ENCODE measurements at regions not wholly inside any gene's neighbourhood (a gene's known extent, or its start where the extent isn't known, plus 50 kb on each side); places are given as distances from the start of the nearest gene placed in this dataset.

DNA sequence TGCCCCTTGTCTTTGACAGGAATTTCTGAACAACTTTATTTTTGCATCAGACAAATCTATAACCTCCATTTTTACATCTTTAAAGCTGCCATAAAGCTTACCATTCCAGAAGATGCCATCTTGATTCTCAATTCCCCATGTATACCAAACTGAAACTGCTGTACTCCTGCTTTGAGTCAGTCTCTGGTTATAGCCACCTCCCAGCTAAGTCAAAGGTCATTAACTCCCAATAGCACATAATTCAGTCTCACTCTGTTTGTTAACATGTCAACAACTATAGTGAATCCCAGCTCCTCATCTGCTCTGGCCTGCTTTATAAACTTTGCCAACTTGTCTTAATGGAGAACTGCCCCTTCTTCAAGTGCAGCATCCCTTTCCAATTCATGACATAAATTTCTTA is 343.6 kb downstream of the FRK start:
- ATAC-seq: no peak

- ATAC-seq: no peak
These were observed 348.3 kb downstream of the FRK start for GRCh38 chr6:115712291-115712961.

DNA sequence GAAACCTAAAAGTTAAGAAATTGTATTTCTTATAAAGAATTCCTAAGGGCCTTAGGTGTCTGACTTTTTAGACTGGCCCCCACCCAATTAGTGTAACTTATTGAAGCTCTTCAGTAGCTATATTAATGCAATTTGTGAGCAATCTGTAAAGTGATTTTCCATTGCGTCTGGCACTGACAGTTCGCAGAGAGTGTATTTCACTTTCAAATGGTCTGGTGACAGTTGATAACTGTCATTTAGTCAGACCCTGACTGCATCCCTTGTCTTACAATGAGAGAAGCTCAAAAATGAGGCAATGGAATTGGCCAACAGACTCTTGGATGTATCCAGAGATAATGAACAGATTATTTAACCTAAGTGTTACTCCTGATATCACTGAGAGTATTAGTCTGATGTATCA is 351.8 kb downstream of the FRK start:
- ATAC-seq: no peak

DNA sequence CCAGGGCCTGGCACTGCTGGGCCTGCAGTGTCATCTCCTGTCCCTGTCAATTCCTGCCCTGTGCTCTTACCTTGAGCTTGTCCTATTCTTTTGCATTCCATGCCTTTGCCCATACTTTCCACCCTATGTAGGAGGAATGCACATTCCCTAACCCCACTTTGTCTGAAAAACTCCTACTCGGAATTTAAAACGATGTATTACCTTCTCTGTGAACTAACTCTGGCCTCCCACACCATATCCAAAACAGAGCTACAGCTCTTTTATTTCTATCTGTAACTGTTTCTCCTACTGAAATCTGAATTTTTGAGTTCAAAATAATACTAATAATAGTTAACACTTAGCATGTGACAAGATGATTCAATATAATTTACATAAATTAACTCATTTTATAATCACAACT is 353.7 kb downstream of the FRK start:
- no peak for ATAC-seq

DNA sequence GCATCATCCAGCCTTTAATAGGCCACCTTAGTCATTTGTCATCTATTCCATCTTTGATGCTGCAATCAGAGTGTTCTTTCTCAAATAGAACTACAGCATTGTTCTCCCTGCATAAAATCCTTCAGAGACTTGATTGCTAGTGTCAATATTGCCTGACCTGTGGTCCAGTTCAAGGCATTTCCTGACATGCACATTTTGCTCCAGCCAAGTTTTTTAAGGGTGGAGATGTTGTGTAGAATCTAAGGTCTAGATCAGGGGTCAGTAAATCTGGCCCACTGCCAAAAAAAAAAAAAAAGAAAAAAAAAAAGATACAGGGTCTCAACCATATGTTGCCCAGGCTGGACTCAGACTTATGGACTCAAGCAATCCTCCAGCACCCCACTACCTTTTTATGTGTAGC is 354.4 kb downstream of the FRK start:
- ATAC-seq: no peak

DNA sequence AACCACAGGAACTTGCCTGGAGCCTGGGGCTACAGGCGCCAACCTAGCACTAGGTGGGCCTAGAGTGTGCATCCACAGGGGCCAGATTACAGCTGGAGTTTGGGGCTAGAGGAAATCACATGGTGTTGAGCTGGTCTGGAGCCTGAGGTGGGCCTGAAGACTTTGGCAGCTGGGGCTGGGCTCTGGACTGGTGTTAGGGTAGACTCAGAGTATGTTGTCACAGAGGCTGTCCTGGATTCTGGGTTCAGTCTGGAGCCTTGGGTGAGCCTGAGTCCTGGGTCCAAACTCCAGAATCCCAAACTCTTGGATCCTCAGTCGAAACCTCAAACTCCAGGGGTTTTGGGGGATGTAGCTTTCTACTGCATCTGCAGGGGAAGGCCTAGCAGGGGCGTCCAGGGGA is 356.7 kb downstream of the FRK start:
- no peak for ATAC-seq

GRCh38 chr6:115691433-115691832 is 369.3 kb downstream of the FRK start:
- no peak for ATAC-seq

DNA sequence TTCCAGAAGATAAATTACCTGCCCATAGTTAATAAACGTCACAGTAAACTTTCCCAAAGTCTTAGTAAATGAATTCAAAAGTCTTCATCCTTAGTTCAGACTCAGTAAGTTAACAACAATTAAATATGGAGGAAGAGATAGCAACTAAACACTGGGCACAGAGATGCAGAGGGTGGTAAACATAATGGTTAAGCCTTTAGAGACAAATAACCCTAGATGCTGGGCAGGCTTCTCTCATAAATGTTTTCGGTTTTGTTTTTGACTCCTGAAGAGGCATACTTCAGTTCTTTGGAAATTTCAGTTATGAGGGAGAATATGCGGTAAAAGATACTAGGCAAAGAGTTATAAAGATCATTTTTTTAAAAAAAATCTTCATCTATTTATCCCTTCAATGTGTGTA is 369.8 kb downstream of the FRK start:
- ATAC-seq: no peak

- ATAC-seq: no peak
These were observed 378.5 kb downstream of the FRK start for GRCh38 chr6:115681978-115682775.

GRCh38 chr6:115680621-115681020 is 380.1 kb downstream of the FRK start:
- no peak for ATAC-seq

- no peak for ATAC-seq
These were observed 383.5 kb downstream of the FRK start for GRCh38 chr6:115677198-115677597.

DNA sequence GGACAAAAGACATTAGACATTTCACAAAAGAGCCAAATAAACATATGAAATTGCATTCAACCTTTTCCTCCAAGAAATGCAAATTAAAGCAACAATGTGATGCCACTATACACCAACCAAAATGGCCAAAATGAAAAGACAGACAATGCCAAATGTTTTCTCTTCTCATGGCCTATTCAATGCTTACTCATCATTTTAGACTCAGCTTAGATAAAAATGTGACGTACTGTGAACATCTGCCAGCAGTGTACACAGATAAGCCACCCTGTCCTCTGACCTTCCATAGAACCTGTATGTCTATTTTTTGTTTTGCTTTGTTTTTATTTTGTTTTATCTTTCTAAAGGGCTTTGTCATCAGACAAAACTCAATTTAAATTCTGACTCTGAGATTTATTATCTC is 385.2 kb downstream of the FRK start:
- ATAC-seq: no peak

- no peak for ATAC-seq
These were observed 391.9 kb downstream of the FRK start for GRCh38 chr6:115668781-115669180.

- no peak for ATAC-seq
These were observed 392.5 kb downstream of the FRK start for GRCh38 chr6:115668211-115668610.

DNA sequence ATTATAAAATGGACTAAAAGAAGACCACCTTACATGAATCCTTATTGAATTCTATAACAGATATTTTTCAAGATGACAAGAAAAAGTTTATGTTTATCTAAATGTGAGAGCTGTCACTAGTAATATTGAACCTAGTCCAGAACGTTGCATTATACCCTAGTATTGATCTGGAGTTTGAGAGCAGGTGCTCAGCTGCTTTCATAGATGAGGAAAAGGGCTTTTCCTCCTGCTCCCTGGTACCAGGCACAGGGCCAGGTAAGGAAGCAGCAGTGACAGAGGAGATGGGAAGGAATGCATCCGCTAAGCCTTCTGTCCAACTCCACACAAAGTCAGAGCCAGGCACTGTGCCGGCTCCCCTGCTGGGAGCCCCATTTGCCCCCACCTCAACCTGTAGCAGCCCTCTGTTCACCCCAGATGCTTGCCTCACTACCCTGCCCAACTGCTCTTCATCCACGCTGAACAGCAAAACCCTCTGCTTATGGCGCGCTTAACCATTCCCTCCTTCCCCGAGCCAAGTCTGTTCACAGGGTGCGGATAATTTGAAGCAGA is 393.1 kb downstream of the FRK start:
- no peak for ATAC-seq

DNA sequence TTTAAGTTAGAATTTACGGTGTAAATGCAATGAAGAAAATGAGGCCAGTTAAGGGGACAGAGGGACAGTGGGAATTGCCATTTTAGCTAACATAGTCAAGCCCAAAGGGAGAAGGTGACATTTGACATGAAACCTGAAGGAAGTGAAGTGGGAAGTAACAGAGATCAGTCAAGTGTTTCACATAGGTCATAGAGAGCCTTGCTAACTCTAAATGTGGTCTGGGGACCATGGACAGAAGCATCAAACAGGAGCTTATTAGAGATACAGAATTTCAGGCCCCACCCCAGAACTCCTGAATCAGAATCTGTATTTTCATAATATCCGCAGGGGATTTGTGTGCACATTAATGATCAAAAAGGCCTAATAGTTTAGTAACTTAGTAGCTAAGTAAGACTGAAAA is 393.7 kb downstream of the FRK start:
- no peak for ATAC-seq

- no peak for ATAC-seq
These were observed 395.4 kb downstream of the FRK start for GRCh38 chr6:115665310-115665709.

GRCh38 chr6:115663681-115664080 is 397.0 kb downstream of the FRK start:
- ATAC-seq: no peak

DNA sequence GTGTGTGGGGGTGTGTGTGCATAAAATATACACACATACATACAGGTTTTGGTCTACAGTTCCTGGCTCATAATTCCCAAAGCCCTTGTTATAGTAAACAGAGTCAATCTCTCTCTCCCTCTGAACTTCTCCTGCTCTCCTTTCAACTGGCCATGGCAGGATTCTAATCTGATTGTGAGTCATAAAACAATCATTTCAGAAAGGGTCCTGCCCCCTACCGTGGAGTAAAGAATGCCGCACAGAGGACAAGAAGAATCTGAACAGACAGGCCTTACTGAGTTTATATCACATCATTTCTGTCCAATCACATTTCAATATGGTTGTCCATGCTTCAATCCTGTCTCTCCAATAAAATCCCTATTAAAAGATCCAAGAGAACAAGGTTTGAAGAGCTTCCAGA is 416.9 kb downstream of the FRK start:
- no peak for ATAC-seq

DNA sequence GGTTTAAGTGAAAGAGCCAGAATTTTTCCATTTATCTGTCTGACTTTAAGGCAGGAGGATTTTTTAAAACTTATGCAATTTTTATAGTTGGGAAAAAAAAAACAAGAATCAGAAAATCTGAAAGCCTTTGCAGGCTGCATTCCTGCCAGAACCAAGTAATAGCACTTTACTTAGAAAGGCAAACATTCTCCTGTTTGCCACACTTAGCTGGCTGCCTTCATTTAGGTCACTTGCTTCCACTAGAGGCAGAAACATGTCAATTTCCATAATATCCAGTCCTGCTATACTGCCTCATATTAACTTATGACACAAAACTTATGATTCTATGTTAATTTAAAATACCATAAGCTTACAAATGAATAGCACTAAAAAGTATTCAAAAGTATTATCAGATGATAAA is 425.8 kb downstream of the FRK start:
- ATAC-seq: no peak

- no peak for ATAC-seq
These were observed 426.6 kb downstream of the FRK start for GRCh38 chr6:115634131-115634530.

DNA sequence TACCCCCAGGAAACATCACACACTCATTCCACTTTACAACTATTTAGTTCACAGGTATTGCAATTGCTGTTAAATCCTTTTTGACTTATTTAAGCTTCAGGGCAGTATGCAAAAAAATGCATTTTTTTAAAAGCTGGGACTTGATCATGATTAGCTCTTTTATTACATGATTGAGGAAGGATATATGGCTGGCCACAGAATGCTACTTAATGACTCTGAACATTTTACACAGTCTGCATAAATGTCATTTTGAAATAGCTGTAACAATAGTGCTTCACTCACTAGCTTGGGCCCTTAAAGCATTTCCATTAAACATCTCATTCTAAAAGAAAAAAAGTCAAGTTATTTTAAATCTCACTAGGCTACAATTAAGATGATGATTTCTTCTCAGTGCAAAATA is 429.7 kb downstream of the FRK start:
- ATAC-seq: no peak

- no peak for ATAC-seq
These were observed 430.2 kb downstream of the FRK start for GRCh38 chr6:115630424-115631024.

DNA sequence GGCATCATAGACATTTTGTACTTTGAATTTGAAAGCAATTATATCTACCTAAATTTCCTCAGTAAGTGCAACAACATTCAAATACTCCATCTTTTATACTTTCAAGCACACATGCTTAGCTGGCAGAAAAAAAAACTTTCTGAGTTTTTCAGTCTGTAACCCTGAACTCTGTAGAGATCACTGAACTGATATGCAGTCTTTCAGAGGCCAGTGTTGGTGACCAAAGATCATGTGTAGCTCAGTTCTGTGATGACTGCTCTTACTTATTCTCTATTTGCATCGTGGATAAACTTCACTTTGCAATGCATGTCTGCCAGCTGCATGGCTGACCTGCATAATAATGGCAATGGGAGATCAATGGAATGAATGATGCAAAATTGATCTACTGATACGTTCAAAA is 431.3 kb downstream of the FRK start:
- ATAC-seq: no peak

Measured in esophagus mucosa (tissue), 1 donor.